ENCODE measurements at regions not wholly inside any gene's neighbourhood (a gene's known extent, or its start where the extent isn't known, plus 50 kb on each side); places are given as distances from the start of the nearest gene placed in this dataset.

DNA sequence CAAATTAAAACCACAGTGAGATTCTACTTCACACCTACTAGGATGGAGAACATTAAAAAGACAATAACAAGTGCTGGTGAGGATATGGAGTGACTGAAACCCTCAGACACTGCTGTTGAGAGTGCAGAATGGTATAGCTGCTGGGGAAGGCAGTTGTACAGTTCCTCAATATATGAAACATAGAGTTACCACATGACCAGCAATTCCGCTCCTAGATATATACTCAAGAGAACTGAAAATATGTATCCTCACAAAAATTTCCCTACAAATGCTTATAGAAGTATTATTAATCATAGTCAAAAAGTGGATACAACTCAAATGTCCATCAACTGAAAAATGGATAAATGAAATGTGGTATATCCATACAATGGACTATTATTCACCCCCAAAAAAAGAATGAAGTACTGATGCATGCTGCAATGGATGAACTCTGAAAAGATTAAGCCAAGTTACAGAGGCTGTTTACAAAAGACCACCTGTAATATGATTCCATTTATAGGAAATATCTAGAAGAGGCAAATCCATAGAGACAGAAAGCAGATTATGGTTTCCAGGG, 164.7 kb upstream of the IGF1R start:
- TF ChIP-seq EZH2phosphoT487 (IDR thresholded peaks at IDR 0.05; ENCODE audit: borderline replicate concordance, low read length): no peak
- TF ChIP-seq, protein P1, sequence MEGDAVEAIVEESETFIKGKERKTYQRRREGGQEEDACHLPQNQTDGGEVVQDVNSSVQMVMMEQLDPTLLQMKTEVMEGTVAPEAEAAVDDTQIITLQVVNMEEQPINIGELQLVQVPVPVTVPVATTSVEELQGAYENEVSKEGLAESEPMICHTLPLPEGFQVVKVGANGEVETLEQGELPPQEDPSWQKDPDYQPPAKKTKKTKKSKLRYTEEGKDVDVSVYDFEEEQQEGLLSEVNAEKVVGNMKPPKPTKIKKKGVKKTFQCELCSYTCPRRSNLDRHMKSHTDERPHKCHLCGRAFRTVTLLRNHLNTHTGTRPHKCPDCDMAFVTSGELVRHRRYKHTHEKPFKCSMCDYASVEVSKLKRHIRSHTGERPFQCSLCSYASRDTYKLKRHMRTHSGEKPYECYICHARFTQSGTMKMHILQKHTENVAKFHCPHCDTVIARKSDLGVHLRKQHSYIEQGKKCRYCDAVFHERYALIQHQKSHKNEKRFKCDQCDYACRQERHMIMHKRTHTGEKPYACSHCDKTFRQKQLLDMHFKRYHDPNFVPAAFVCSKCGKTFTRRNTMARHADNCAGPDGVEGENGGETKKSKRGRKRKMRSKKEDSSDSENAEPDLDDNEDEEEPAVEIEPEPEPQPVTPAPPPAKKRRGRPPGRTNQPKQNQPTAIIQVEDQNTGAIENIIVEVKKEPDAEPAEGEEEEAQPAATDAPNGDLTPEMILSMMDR (IDR thresholded peaks at IDR 0.05; ENCODE audit: low read depth, low read length, poor library complexity, severe bottlenecking): no peak

Data from DOHH2 (cell line).